ENCODE measurements at regions not wholly inside any gene's neighbourhood (a gene's known extent, or its start where the extent isn't known, plus 50 kb on each side); places are given as distances from the start of the nearest gene placed in this dataset.

DNA sequence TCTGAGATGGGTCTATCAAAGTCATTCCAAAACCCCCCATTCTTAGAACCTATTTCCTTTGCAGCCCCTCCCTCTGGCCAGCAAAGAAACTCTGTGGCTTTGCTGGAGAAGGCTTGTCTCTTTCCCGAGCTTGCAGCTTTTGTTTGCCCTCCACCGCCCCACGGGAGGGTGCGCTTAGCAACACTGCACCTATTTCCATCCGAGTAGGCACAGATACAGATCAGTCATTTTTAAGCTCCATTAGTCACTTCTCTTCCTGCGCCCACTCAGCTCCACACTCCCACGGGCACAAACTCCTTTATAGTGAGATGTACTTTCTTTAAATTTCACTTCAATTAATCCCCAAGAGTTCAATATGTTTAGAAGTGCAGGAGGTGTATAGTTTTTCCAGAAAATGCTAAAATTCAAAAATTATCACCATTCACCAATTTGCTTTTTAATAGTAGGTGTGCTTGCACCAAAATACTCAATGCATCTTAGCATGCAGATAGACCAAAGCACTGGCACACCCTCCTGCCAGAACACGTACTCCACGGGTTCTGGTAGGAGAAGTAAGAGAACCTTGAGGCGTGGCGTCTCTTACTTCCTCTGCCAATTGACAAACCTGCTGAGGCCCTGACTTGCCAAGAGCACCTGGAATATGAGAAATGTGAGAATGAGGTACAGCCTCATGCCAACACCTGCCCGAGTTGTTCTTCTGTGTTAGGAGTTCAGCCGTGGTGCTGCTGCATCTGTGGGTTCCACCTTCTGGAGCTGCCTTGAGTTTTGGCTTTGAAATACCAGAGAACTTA, 183.7 kb downstream of the TEX29 start:
- ChIA-PET CTCF (ENCODE audit: partially characterized antibody) (no interaction called here), POLR2A (ENCODE audit: partially characterized antibody) (no interaction called here)
- no peak overlapping the region for H3K4me3 ChIP-seq (ENCODE audit: low read length in 2 of 2)
- intact Hi-C loops (cut with micrococcal nuclease), result no loop called here
- H3K36me3 ChIP-seq (ENCODE audit: insufficient read depth, low read length), result no peaks in the 10 kb centered on the region
- no peaks in the 10 kb centered on the region for H3K27me3 ChIP-seq (ENCODE audit: insufficient read depth, low read length)
- H3K9me3 Mint-ChIP-seq, result peaks cover 6 to 11% (median 7%) of the 10 kb centered on the region in 8 donors
- no peak overlapping the region for H3K27ac ChIP-seq (ENCODE audit: low read depth, low read length)
- no peak overlapping the region for H3K4me3 Mint-ChIP-seq
- DNase-seq, result no peak
- no peaks in the 10 kb centered on the region for H3K4me1 ChIP-seq (ENCODE audit: insufficient read depth, low read length)
- H3K4me1 Mint-ChIP-seq, result no peaks in the 10 kb centered on the region
- H3K27ac Mint-ChIP-seq, result no peak overlapping the region
- H3K36me3 Mint-ChIP-seq, result no peaks in the 10 kb centered on the region
- peaks cover 21 to 28% of the 10 kb centered on the region in 2 donors for H3K27me3 Mint-ChIP-seq
- H3K9me3 ChIP-seq (ENCODE audit: control insufficient read depth in 1 of 2, low read length in 2 of 2), result no peaks in the 10 kb centered on the region

DNA sequence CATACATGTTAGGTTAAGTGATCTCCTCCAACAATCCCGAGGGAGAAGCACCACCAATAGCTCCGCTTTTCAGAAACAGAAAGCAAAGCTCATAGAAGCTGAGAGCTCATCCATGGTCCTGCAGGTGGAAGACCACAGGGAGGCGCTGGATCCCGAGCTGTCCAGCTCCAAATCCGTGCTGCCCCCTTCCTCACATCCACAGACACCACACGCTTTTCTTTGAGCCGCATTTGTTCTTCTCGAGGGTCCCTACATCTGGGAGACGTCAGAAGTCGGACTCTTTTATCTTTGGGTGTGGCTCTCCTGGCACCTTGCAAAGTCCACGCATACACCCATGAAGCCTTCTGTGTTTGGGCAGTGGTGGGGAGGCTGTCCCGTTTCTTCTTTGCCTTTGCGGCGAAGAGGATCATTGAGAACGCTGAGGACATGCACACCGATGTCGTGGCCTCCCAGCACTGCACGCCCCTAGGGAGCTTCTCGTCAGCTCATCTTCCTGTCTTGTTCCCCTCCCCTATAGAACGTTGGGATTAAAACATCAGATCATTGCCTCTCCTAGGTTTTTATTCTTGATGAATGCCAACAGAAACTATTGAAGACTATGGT, 184.8 kb downstream of the TEX29 start:
- Histone ChIP-seq H3K27ac (ENCODE audit: low read depth, low read length) (no peak overlapping the region), H3K27me3 (ENCODE audit: insufficient read depth, low read length) (no peaks in the 10 kb centered on the region), H3K4me1 (ENCODE audit: insufficient read depth, low read length) (no peaks in the 10 kb centered on the region), H3K4me3 (ENCODE audit: low read length in 2 of 2) (no peak overlapping the region), H3K36me3 (ENCODE audit: insufficient read depth, low read length) (no peaks in the 10 kb centered on the region), H3K9me3 (ENCODE audit: control insufficient read depth in 1 of 2, low read length in 2 of 2) (no peaks in the 10 kb centered on the region)
- H3K4me1 Mint-ChIP-seq, result no peaks in the 10 kb centered on the region
- H3K4me3 Mint-ChIP-seq, result no peak overlapping the region
- no peak overlapping the region for H3K27ac Mint-ChIP-seq
- peaks cover 21 to 28% of the 10 kb centered on the region in 2 donors for H3K27me3 Mint-ChIP-seq
- H3K9me3 Mint-ChIP-seq, result peaks cover 5 to 10% (median 7%) of the 10 kb centered on the region in 8 donors
- DNase-seq, result no peak
- POLR2A ChIA-PET (ENCODE audit: partially characterized antibody), result no interaction called here
- intact Hi-C loops (cut with micrococcal nuclease), result no loop called here
- H3K36me3 Mint-ChIP-seq, result no peaks in the 10 kb centered on the region
- CTCF ChIA-PET (ENCODE audit: partially characterized antibody), result interaction anchor here (1.1 kb wide), 1 partner anchor 1103 kb away, joined by 3 read pairs; no protein-coding TSS in a partner anchor

DNA sequence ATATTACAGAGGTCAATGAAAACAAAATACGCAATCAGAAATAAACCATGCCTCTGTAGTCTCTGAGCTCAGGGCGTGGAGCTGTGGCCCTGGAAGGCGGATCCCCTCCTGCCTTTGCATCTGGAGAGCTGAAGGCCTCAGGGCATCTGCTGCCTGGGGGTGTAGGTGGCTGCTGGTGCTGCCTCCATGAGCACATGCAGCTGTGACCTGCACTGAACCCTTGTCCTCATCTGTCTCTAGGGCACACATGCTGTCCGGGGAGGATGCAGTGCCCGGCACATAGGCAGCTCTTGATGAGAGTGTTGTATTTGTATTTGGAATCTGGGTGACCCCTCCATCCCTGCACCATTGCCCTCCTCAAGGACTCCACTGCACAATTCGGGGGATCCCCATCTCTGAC, 185.7 kb downstream of the TEX29 start:
- POLR2A ChIA-PET (ENCODE audit: partially characterized antibody), result no interaction called here
- Histone ChIP-seq H3K27ac (ENCODE audit: low read depth, low read length) (no peak overlapping the region), H3K4me1 (ENCODE audit: insufficient read depth, low read length) (no peaks in the 10 kb centered on the region), H3K36me3 (ENCODE audit: insufficient read depth, low read length) (no peaks in the 10 kb centered on the region), H3K27me3 (ENCODE audit: insufficient read depth, low read length) (no peaks in the 10 kb centered on the region), H3K4me3 (ENCODE audit: low read length in 2 of 2) (no peak overlapping the region), H3K9me3 (ENCODE audit: control insufficient read depth in 1 of 2, low read length in 2 of 2) (no peaks in the 10 kb centered on the region)
- CTCF ChIA-PET (ENCODE audit: partially characterized antibody), result interaction anchor here (1.1 kb wide), 1 partner anchor 1102 kb away, joined by 3 read pairs; no protein-coding TSS in a partner anchor
- Mint-ChIP-seq H3K4me3 (no peak overlapping the region), H3K4me1 (no peaks in the 10 kb centered on the region), H3K9me3 (peaks cover 3 to 10% (median 6%) of the 10 kb centered on the region in 8 donors), H3K27me3 (peaks cover 21 to 28% of the 10 kb centered on the region in 2 donors), H3K27ac (no peak overlapping the region), H3K36me3 (no peaks in the 10 kb centered on the region)
- DNase-seq, result no peak
- intact Hi-C loops (cut with micrococcal nuclease), result no loop called here

DNA sequence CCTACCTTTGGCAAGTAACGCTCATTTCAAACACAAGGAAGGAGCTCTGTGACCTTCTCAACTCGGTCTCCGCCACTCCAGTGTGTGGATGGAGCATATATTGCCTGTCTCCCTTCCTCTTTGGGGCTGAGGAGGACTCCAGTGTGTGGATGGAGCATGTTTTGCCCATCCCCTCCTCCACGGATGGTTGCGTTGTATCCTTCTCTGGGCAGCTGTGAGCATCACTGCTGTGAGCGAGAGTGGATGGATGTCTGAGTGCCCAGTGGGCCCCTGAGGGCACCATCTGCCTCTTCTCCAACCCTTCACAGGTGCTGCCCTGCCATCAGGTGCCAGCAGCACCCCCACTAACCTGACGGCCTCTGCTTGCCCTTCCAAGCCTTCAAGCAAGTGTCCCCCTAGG, 186.2 kb downstream of the TEX29 start:
- no peaks in the 10 kb centered on the region for H3K27me3 ChIP-seq (ENCODE audit: insufficient read depth, low read length)
- Mint-ChIP-seq H3K9me3 (peaks cover 1 to 10% (median 6%) of the 10 kb centered on the region in 8 donors), H3K4me3 (no peak overlapping the region), H3K36me3 (no peaks in the 10 kb centered on the region), H3K27ac (no peak overlapping the region), H3K27me3 (peaks cover 21 to 28% of the 10 kb centered on the region in 2 donors), H3K4me1 (peaks cover 0 to 2% (median 0%) of the 10 kb centered on the region in 4 donors)
- H3K9me3 ChIP-seq (ENCODE audit: control insufficient read depth in 1 of 2, low read length in 2 of 2), result no peaks in the 10 kb centered on the region
- ChIA-PET CTCF (ENCODE audit: partially characterized antibody) (no interaction called here), POLR2A (ENCODE audit: partially characterized antibody) (no interaction called here)
- no peak overlapping the region for H3K4me3 ChIP-seq (ENCODE audit: low read length in 2 of 2)
- no peaks in the 10 kb centered on the region for H3K4me1 ChIP-seq (ENCODE audit: insufficient read depth, low read length)
- H3K27ac ChIP-seq (ENCODE audit: low read depth, low read length), result no peak overlapping the region
- DNase-seq, result no peak
- intact Hi-C loops (cut with micrococcal nuclease), result no loop called here
- H3K36me3 ChIP-seq (ENCODE audit: insufficient read depth, low read length), result no peaks in the 10 kb centered on the region

DNA sequence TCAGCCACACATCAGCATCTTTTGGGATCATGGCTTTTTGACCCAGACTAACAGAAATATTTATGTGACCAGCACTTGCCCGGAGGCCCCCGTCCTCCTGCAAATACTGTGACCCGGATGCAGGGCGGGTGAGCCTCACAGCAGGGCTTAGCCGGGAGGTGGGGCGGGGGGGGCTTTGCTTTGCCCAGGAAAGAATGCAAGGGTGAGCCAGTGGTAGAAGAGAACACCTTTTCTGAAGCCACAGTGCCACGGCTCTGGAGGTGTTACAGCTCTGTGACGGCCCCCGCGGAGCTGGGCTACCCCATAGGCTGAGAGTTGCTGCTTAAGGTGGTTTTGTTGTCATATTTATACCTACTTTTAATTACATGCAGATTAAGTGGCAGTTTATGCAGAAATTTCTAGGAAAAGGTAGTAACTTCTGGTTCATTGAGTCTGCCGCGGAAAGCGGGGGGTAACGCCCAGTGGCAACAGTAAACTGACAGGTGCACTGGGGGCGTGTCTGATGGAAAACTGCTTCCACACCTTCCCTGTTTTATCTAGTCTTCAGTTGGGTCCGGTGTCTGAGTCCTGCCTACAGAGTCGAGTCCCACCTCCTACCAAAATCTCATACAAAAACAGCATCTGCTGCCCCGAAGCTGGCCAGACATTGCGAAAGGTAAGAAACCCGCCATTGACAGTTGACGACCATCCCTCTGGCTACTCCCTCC, 187.9 kb downstream of the TEX29 start:
- CTCF ChIA-PET (ENCODE audit: partially characterized antibody), result no interaction called here
- no peak overlapping the region for H3K4me3 Mint-ChIP-seq
- POLR2A ChIA-PET (ENCODE audit: partially characterized antibody), result no interaction called here
- peaks cover 0 to 4% (median 0%) of the 10 kb centered on the region in 8 donors for H3K9me3 Mint-ChIP-seq
- peaks cover 16 to 19% of the 10 kb centered on the region in 2 donors for H3K27me3 Mint-ChIP-seq
- no peaks in the 10 kb centered on the region for H3K27me3 ChIP-seq (ENCODE audit: insufficient read depth, low read length)
- H3K27ac ChIP-seq (ENCODE audit: low read depth, low read length), result no peak overlapping the region
- H3K36me3 ChIP-seq (ENCODE audit: insufficient read depth, low read length), result no peaks in the 10 kb centered on the region
- no peaks in the 10 kb centered on the region for H3K9me3 ChIP-seq (ENCODE audit: control insufficient read depth in 1 of 2, low read length in 2 of 2)
- intact Hi-C loops (cut with micrococcal nuclease), result no loop called here
- H3K36me3 Mint-ChIP-seq, result no peaks in the 10 kb centered on the region
- H3K4me3 ChIP-seq (ENCODE audit: low read length in 2 of 2), result no peak overlapping the region
- H3K4me1 ChIP-seq (ENCODE audit: insufficient read depth, low read length), result no peaks in the 10 kb centered on the region
- no peak for DNase-seq
- no peak overlapping the region for H3K27ac Mint-ChIP-seq
- peaks cover 0 to 2% (median 0%) of the 10 kb centered on the region in 4 donors for H3K4me1 Mint-ChIP-seq

DNA sequence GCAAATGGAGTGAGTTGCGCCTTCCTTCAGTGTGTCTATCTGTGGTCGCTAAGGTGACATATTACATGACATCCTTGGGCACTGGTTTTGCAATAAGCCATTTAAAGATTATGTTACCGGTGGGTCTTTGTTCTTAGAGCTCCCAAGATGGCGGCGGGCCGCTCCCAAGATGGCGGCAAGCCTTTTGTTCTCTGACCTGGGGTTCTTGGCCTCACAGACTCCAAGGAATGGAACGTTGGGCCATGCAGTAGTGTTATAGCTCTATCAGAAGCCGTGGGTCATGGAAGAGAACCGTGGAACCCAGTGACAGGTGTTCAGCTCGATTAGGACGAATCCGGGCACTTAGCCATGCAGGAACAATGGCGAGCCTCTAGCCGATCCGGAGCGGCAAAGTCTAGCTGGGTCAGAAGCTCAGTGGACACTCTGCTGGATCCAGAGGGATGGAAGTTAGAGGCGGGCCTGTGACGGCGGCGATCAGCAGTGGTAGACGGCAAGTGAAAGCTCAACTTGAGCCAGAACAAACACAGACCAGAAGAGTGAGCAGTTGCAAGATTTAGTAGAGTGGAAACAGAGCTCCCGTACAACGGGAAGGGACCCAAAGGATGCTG, 188.6 kb downstream of the TEX29 start:
- Mint-ChIP-seq H3K9me3 (peaks cover 0 to 1% (median 0%) of the 10 kb centered on the region in 8 donors), H3K27me3 (peaks cover 14 to 17% of the 10 kb centered on the region in 2 donors), H3K4me3 (no peak overlapping the region), H3K4me1 (peaks cover 0 to 2% (median 0%) of the 10 kb centered on the region in 4 donors), H3K36me3 (no peaks in the 10 kb centered on the region), H3K27ac (no peak overlapping the region)
- no peaks in the 10 kb centered on the region for H3K36me3 ChIP-seq (ENCODE audit: insufficient read depth, low read length)
- no peak overlapping the region for H3K4me3 ChIP-seq (ENCODE audit: low read length in 2 of 2)
- no peaks in the 10 kb centered on the region for H3K4me1 ChIP-seq (ENCODE audit: insufficient read depth, low read length)
- intact Hi-C loops (cut with micrococcal nuclease), result no loop called here
- H3K27me3 ChIP-seq (ENCODE audit: insufficient read depth, low read length), result no peaks in the 10 kb centered on the region
- ChIA-PET POLR2A (ENCODE audit: partially characterized antibody) (no interaction called here), CTCF (ENCODE audit: partially characterized antibody) (no interaction called here)
- no peaks in the 10 kb centered on the region for H3K9me3 ChIP-seq (ENCODE audit: control insufficient read depth in 1 of 2, low read length in 2 of 2)
- no peak overlapping the region for H3K27ac ChIP-seq (ENCODE audit: low read depth, low read length)
- no peak for DNase-seq
